ENCODE measurements at regions not wholly inside any gene's neighbourhood (a gene's known extent, or its start where the extent isn't known, plus 50 kb on each side); places are given as distances from the start of the nearest gene placed in this dataset.

- H2BK20ac ChIP-seq (ENCODE audit: low read depth, low read length): no peak overlapping the region
- H4K8ac ChIP-seq (ENCODE audit: low read depth in 2 of 2, low read length in 2 of 2): no peak overlapping the region
- ChIA-PET CTCF (no interaction called here), POLR2A (ENCODE audit: unreplicated experiment) (no interaction called here)
- no peak overlapping the region for H3K18ac ChIP-seq (ENCODE audit: low read depth, low read length)
- no peaks in the 10 kb centered on the region for H3K4me1 ChIP-seq (ENCODE audit: control insufficient read depth, insufficient read depth, low read length)
- H3K4ac ChIP-seq (ENCODE audit: low read depth, low read length): no peak overlapping the region
- H4K20me1 ChIP-seq (ENCODE audit: insufficient read depth, low read length): no peaks in the 10 kb centered on the region
- H3K4me2 ChIP-seq (ENCODE audit: low read depth, low read length): no peak overlapping the region
- DNase-seq: no peak
- TF ChIP-seq CHD1 (IDR thresholded peaks at IDR 0.05; ENCODE audit: low read depth, low read length) (no peak), USF2 (IDR thresholded peaks at IDR 0.05; ENCODE audit: low read depth, low read length) (no peak), CTCF (conservative IDR thresholded peaks at IDR 0.05; ENCODE audit: low read depth, low read length) (no peak), NFE2L2 (IDR thresholded peaks at IDR 0.05; ENCODE audit: low read depth, low read length) (no peak), CEBPB (IDR thresholded peaks at IDR 0.05; ENCODE audit: low read depth, low read length) (no peak), FOS (IDR thresholded peaks at IDR 0.05; ENCODE audit: low read depth, low read length) (no peak), BHLHE40 (IDR thresholded peaks at IDR 0.05; ENCODE audit: low read depth, low read length) (no peak), MAZ (IDR thresholded peaks at IDR 0.05; ENCODE audit: borderline replicate concordance, low read depth, low read length) (no peak)
- TF ChIP-seq, protein P1, sequence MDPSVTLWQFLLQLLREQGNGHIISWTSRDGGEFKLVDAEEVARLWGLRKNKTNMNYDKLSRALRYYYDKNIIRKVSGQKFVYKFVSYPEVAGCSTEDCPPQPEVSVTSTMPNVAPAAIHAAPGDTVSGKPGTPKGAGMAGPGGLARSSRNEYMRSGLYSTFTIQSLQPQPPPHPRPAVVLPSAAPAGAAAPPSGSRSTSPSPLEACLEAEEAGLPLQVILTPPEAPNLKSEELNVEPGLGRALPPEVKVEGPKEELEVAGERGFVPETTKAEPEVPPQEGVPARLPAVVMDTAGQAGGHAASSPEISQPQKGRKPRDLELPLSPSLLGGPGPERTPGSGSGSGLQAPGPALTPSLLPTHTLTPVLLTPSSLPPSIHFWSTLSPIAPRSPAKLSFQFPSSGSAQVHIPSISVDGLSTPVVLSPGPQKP (IDR thresholded peaks at IDR 0.05; ENCODE audit: borderline replicate concordance, low read depth, low read length): no peak
- no peaks in the 10 kb centered on the region for H3K79me1 ChIP-seq (ENCODE audit: low read depth in 1 of 2, low read length in 2 of 2)
- no peaks in the 10 kb centered on the region for H3K9me1 ChIP-seq (ENCODE audit: insufficient read depth, low read length)
- no peak overlapping the region for H3K9ac ChIP-seq (ENCODE audit: low read depth, low read length)
- ATAC-seq (ENCODE audit: low read depth): no peak
- H3K27me3 ChIP-seq (ENCODE audit: control insufficient read depth, insufficient read depth, low read length): peaks cover 4% of the 10 kb centered on the region; the same call in 1 of the 2 replicates
- in situ Hi-C loops (cut with MboI; ENCODE audit: low sequenced_read_pairs) (no loop called here), dilution Hi-C loops (cut with HindIII; ENCODE audit: low sequenced_read_pairs, unreplicated experiment) (no loop called here), intact Hi-C loops (cut with micrococcal nuclease) (no loop called here)
- H3K9me3 ChIP-seq (ENCODE audit: control insufficient read depth, insufficient read depth, low read length): no peaks in the 10 kb centered on the region
- H3K14ac ChIP-seq (replicated peaks; ENCODE audit: low read depth, low read length): no peak overlapping the region
- no peak overlapping the region for H3K4me3 ChIP-seq (ENCODE audit: insufficient read depth, low read depth, low read length)
- no CpG with 5 or more reads among the region's 2 CpGs for WGBS, 2 experiments (ENCODE audit: extremely low coverage in 2 of 2, insufficient read length in 1 of 2)
- no peak overlapping the region for H2BK5ac ChIP-seq (ENCODE audit: low read depth, low read length, poor library complexity, severe bottlenecking)
- no peak overlapping the region for H2AFZ ChIP-seq (replicated peaks; ENCODE audit: low read length, poor library complexity)
- no TSS peak for BruUV-seq (replicated peaks)
- no peak overlapping the region for H4K5ac ChIP-seq (ENCODE audit: low read depth, low read length)
- no peak overlapping the region for H3K27ac ChIP-seq (ENCODE audit: insufficient read depth, low read length)
- H2AK5ac ChIP-seq (ENCODE audit: low read depth, low read length): no peak overlapping the region
- H2BK15ac ChIP-seq (ENCODE audit: low read depth, low read length): no peak overlapping the region
- no peak overlapping the region for H2AK9ac ChIP-seq (replicated peaks; ENCODE audit: low read depth, low read length, poor library complexity)
- no peaks in the 10 kb centered on the region for H3K36me3 ChIP-seq (ENCODE audit: control insufficient read depth, insufficient read depth, low read length)
- no peak overlapping the region for H3K56ac ChIP-seq (ENCODE audit: extremely low read depth, insufficient read depth, low read length)
- H2BK120ac ChIP-seq (ENCODE audit: low read depth, low read length): no peak overlapping the region
- no peak overlapping the region for H4K91ac ChIP-seq (ENCODE audit: insufficient read depth, low read depth, low read length)
- no peak overlapping the region for H3K23ac ChIP-seq (ENCODE audit: low read depth, low read length)
These were observed 53.2 kb upstream of the MTPN start for GRCh38 chr7:136030330-136030729.
